H9 (cell line): ENCODE measurements at regions not wholly inside any gene's neighbourhood (a gene's known extent, or its start where the extent isn't known, plus 50 kb on each side); places are given as distances from the start of the nearest gene placed in this dataset.

Experiments
- DNase-seq: peaks from one replicate; pipeline ENCODE4 v3.0.0-alpha.2; 2017
- H2AFZ ChIP-seq: one replicate; pipeline ENCODE4 v1.6.1; 2013; ENCODE audit warnings: mild to moderate bottlenecking, low read length, control low read depth, moderate library complexity
- H2AK5ac ChIP-seq: 2 replicates; pipeline ENCODE4 v1.6.1; 2013; ENCODE audit warnings: low read length, control low read depth, mixed read lengths; ENCODE audit not compliant: insufficient read length
- H2BK120ac ChIP-seq: one replicate; pipeline ENCODE4 v1.6.1; 2013; ENCODE audit warnings: low read depth, mild to moderate bottlenecking, low read length, control low read depth, inconsistent platforms; ENCODE audit not compliant: poor library complexity, severe bottlenecking
- H2BK12ac ChIP-seq: 2 replicates; pipeline ENCODE4 v1.6.1; 2013; ENCODE audit warnings: low read length, control low read depth, mixed read lengths, low read depth; ENCODE audit not compliant: insufficient read length
- H2BK15ac ChIP-seq: 2 replicates; pipeline ENCODE4 v1.6.1; 2013; ENCODE audit warnings: low read depth, low read length, control low read depth
- H2BK20ac ChIP-seq: one replicate; pipeline ENCODE4 v1.6.1; 2013; ENCODE audit warnings: low read depth, mild to moderate bottlenecking, low read length, control low read depth, inconsistent platforms; ENCODE audit not compliant: poor library complexity, severe bottlenecking
- H2BK5ac ChIP-seq: 2 replicates; pipeline ENCODE4 v1.6.1; 2013; ENCODE audit warnings: low read length, control low read depth, mixed read lengths; ENCODE audit not compliant: insufficient read length
- H3K14ac ChIP-seq: 2 replicates; pipeline ENCODE4 v1.6.1; 2013; ENCODE audit warnings: low read length, control low read depth; ENCODE audit not compliant: insufficient read depth
- H3K18ac ChIP-seq: 2 replicates; pipeline ENCODE4 v1.6.1; 2013; ENCODE audit warnings: low read depth, mild to moderate bottlenecking, mixed read lengths, low read length, control low read depth; ENCODE audit not compliant: insufficient read length
- H3K23ac ChIP-seq: 2 replicates; pipeline ENCODE4 v1.6.1; 2013; ENCODE audit warnings: low read length, control low read depth, mixed read lengths, low read depth; ENCODE audit not compliant: insufficient read length
- H3K23me2 ChIP-seq: 2 replicates; pipeline ENCODE4 v1.6.1; 2013; ENCODE audit warnings: low read depth, mild to moderate bottlenecking, mixed read lengths, low read length, control low read depth; ENCODE audit not compliant: insufficient read length, poor library complexity, severe bottlenecking
- H3K27ac ChIP-seq: 2 replicates; pipeline ENCODE4 v1.5.1; 2013; ENCODE audit warnings: low read length, control low read depth, mixed read lengths, low read depth; ENCODE audit not compliant: insufficient read length
- H3K27me3 ChIP-seq: 2 replicates; pipeline ENCODE4 v1.6.1; 2013; ENCODE audit warnings: low read length, control low read depth, inconsistent platforms; ENCODE audit not compliant: insufficient read depth
- H3K4ac ChIP-seq: 2 replicates; pipeline ENCODE4 v1.6.1; 2013; ENCODE audit warnings: low read depth, mild to moderate bottlenecking, control low read depth, inconsistent platforms, low read length, moderate library complexity
- H3K4me1 ChIP-seq: 2 replicates; pipeline ENCODE4 v1.6.1; 2013; ENCODE audit warnings: low read length, control low read depth, inconsistent platforms; ENCODE audit not compliant: insufficient read depth
- H3K4me2 ChIP-seq: 2 replicates; pipeline ENCODE4 v1.6.1; 2013; ENCODE audit warnings: low read length, control low read depth, mixed read lengths; ENCODE audit not compliant: insufficient read length, insufficient read depth
- H3K56ac ChIP-seq: 2 replicates; pipeline ENCODE4 v1.6.1; 2013; ENCODE audit warnings: low read depth, mild to moderate bottlenecking, mixed read lengths, low read length, control low read depth; ENCODE audit not compliant: insufficient read length
- H3K79me1 ChIP-seq: 2 replicates; pipeline ENCODE4 v1.6.1; 2013; ENCODE audit warnings: low read depth, mild to moderate bottlenecking, moderate library complexity, low read length, control low read depth, inconsistent platforms; ENCODE audit not compliant: insufficient read depth, poor library complexity, severe bottlenecking
- H3K79me2 ChIP-seq: 2 replicates; pipeline ENCODE4 v1.6.1; 2013; ENCODE audit warnings: low read length, control low read depth, inconsistent platforms; ENCODE audit not compliant: insufficient read depth
- H3K9ac ChIP-seq: 2 replicates; pipeline ENCODE4 v1.6.1; 2013; ENCODE audit warnings: low read length, control low read depth, mixed read lengths; ENCODE audit not compliant: insufficient read length; ENCODE audit errors: extremely low read depth
- H3K9me3 ChIP-seq: one replicate; pipeline ENCODE4 v1.6.1; 2013; ENCODE audit warnings: low read depth, low read length, inconsistent platforms; ENCODE audit not compliant: control insufficient read depth
- H3T11ph ChIP-seq: one replicate; pipeline ENCODE4 v1.6.1; 2013; ENCODE audit warnings: mild to moderate bottlenecking, low read length, control low read depth, inconsistent platforms
- H4K20me1 ChIP-seq: one replicate; pipeline ENCODE4 v1.6.1; 2013; ENCODE audit not compliant: control insufficient read depth, insufficient read length, insufficient read depth
- H4K5ac ChIP-seq: 2 replicates; pipeline ENCODE4 v1.6.1; 2013; ENCODE audit warnings: low read depth, mild to moderate bottlenecking, mixed read lengths, low read length, control low read depth; ENCODE audit not compliant: insufficient read length
- H4K8ac ChIP-seq: replicated peaks from 2 replicates; pipeline ENCODE4 v1.6.1; 2013; ENCODE audit warnings: low read length, control low read depth, mixed read lengths, low read depth; ENCODE audit not compliant: insufficient read length
- H4K91ac ChIP-seq: 2 replicates; pipeline ENCODE4 v1.6.1; 2013; ENCODE audit warnings: low read depth, mild to moderate bottlenecking, moderate library complexity, mixed read lengths, low read length, control low read depth; ENCODE audit not compliant: insufficient read length
- H3K27ac Mint-ChIP-seq, 3 experiments: 2 replicates in 2 of 3; 3 replicates in 1 of 3; pipeline ENCODE4 v1.8.0; 2020 to 2021; ENCODE audit warnings: mixed read lengths in 3 of 3, mild to moderate bottlenecking in 1 of 3, moderate library complexity in 1 of 3
- H3K27me3 Mint-ChIP-seq: 2 replicates; pipeline ENCODE4 v1.8.0; 2021; ENCODE audit warnings: low read depth, mild to moderate bottlenecking, moderate library complexity, mixed read lengths
- H3K36me3 Mint-ChIP-seq, 3 experiments: 2 replicates in 2 of 3; 3 replicates in 1 of 3; pipeline ENCODE4 v1.8.0; 2020 to 2021; ENCODE audit warnings: low read depth in 3 of 3, mixed read lengths in 3 of 3; ENCODE audit not compliant: insufficient read depth in 1 of 3
- H3K4me1 Mint-ChIP-seq, 2 experiments: 2 replicates each; pipeline ENCODE4 v1.8.0; 2020; ENCODE audit warnings: mixed read lengths in 2 of 2
- H3K4me3 Mint-ChIP-seq, 2 experiments: 2 replicates in 1 of 2; 3 replicates in 1 of 2; pipeline ENCODE4 v1.8.0; 2020 to 2021; ENCODE audit warnings: mild to moderate bottlenecking in 2 of 2, mixed read lengths in 2 of 2, moderate library complexity in 1 of 2
- H3K9me3 Mint-ChIP-seq, 2 experiments: 2 replicates in 1 of 2; 3 replicates in 1 of 2; pipeline ENCODE4 v1.8.0; 2020; ENCODE audit warnings: mild to moderate bottlenecking in 2 of 2, mixed read lengths in 2 of 2, moderate library complexity in 1 of 2
- WGBS: extraction: QIAGEN DNeasy Blood & Tissue Kit; methylation state at CpG from one replicate; pipeline ENCODE4 v1.1.7; 2013; ENCODE audit warnings: missing lambda C conversion rate, low lambda C conversion rate, mixed read lengths; ENCODE audit not compliant: insufficient read length; ENCODE audit errors: extremely low coverage; 5-methylcytosine and 5-hydroxymethylcytosine counted together
- TF ChIP-seq, protein P1 (sequence below): fragments of 200-600 bp; sonication (generic); conservative IDR thresholded peaks from 3 replicates; pipeline ENCODE4 v1.8.0; 2021; ENCODE audit warnings: antibody characterized with exemption, mild to moderate bottlenecking

DNA sequence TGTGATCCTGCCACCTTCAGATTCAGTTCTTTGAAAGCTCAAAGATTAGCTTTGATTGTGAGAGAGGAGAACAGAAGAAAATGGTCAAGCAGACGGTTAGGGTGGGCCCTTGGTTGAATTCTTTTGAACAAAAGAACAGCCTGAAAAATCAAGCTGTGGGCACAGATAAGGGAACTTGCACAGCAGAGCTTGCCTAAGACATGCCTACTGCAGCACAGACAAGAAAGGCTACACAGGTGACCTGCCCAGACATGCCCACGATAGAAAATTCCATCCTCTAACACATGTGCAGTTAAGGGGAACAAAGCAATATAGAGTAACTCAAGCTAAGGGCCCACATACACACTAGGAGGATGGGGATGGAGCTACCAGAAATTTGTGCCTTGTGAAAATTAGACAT is 512.5 kb upstream of the LRRC7 start:
- Histone ChIP-seq H4K20me1 (no peaks in the 10 kb centered on the region), H3K79me2 (no peaks in the 10 kb centered on the region), H3K4ac (no peak overlapping the region), H3K9ac (no peak overlapping the region), H3K79me1 (no peaks in the 10 kb centered on the region), H3K56ac (no peak overlapping the region), H3K27me3 (no peaks in the 10 kb centered on the region), H3K27ac (no peak overlapping the region), H4K91ac (no peak overlapping the region), H3K18ac (no peak overlapping the region), H2AFZ (peak overlapping the region; percentile 54), H3K23ac (no peak overlapping the region), H2BK120ac (no peak overlapping the region), H3K4me2 (no peak overlapping the region), H2BK12ac (no peak overlapping the region), H3T11ph (no peak overlapping the region), H4K5ac (no peak overlapping the region), H2BK5ac (no peak overlapping the region), H3K14ac (no peak overlapping the region), H3K9me3 (no peaks in the 10 kb centered on the region), H2AK5ac (no peak overlapping the region), H3K4me1 (no peaks in the 10 kb centered on the region; the same call in 1 of the 2 replicates), H4K8ac (no peak overlapping the region), H2BK20ac (peak overlapping the region; percentile 78), H2BK15ac (no peak overlapping the region), H3K23me2 (no peaks in the 10 kb centered on the region)
- no peaks in the 10 kb centered on the region for H3K27me3 Mint-ChIP-seq
- H3K27ac Mint-ChIP-seq = peak overlapping the region in 1 of 3 experiments; percentile 39; a peak in 2 of 7 replicates
- TF ChIP-seq, protein P1, sequence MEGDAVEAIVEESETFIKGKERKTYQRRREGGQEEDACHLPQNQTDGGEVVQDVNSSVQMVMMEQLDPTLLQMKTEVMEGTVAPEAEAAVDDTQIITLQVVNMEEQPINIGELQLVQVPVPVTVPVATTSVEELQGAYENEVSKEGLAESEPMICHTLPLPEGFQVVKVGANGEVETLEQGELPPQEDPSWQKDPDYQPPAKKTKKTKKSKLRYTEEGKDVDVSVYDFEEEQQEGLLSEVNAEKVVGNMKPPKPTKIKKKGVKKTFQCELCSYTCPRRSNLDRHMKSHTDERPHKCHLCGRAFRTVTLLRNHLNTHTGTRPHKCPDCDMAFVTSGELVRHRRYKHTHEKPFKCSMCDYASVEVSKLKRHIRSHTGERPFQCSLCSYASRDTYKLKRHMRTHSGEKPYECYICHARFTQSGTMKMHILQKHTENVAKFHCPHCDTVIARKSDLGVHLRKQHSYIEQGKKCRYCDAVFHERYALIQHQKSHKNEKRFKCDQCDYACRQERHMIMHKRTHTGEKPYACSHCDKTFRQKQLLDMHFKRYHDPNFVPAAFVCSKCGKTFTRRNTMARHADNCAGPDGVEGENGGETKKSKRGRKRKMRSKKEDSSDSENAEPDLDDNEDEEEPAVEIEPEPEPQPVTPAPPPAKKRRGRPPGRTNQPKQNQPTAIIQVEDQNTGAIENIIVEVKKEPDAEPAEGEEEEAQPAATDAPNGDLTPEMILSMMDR = no peak
- H3K4me1 Mint-ChIP-seq = peaks cover 7 to 13% of the 10 kb centered on the region in 2 experiments
- no CpG with 5 or more reads among the region's 2 CpGs for WGBS
- no peak overlapping the region for H3K4me3 Mint-ChIP-seq
- H3K36me3 Mint-ChIP-seq = peaks cover 0 to 2% (median 0%) of the 10 kb centered on the region in 3 experiments; a peak in 1 of 7 replicates
- H3K9me3 Mint-ChIP-seq = no peaks in the 10 kb centered on the region
- DNase-seq = no peak
